Smooth muscle cell (in vitro differentiated cells): ENCODE measurements at regions not wholly inside any gene's neighbourhood (a gene's known extent, or its start where the extent isn't known, plus 50 kb on each side); places are given as distances from the start of the nearest gene placed in this dataset.

ENCODE experiments used
- DNase-seq: peaks from one replicate; lab custom pipeline; 2025; ENCODE audit not compliant: unreplicated experiment; lab: John Stamatoyannopoulos, UW
- H2AFZ ChIP-seq: fragments of 200-600 bp; sonication (generic); 2 replicates; pipeline ENCODE4 v1.6.0; 2016; ENCODE audit warnings: antibody characterized with exemption, low read depth, mild to moderate bottlenecking
- H3F3A ChIP-seq: fragments of 200-600 bp; sonication (generic); 2 replicates; pipeline ENCODE4 v1.6.0; 2017; ENCODE audit warnings: antibody characterized with exemption, low read depth
- H3K27ac ChIP-seq: fragments of 200-600 bp; sonication (generic); 2 replicates; pipeline ENCODE4 v1.5.1; 2016; ENCODE audit warnings: low read depth, mild to moderate bottlenecking
- H3K27me3 ChIP-seq: fragments of 200-600 bp; sonication (generic); 2 replicates; pipeline ENCODE4 v1.6.1; 2016; ENCODE audit warnings: low read depth, mild to moderate bottlenecking
- H3K36me3 ChIP-seq: fragments of 200-600 bp; sonication (generic); 2 replicates; pipeline ENCODE4 v1.5.1; 2016; ENCODE audit warnings: low read depth
- H3K4me1 ChIP-seq: fragments of 200-600 bp; sonication (generic); 2 replicates; pipeline ENCODE4 v1.5.1; 2016; ENCODE audit warnings: low read depth
- H3K4me2 ChIP-seq: fragments of 200-600 bp; sonication (generic); 2 replicates; pipeline ENCODE4 v1.6.0; 2016; ENCODE audit warnings: mild to moderate bottlenecking
- H3K4me3 ChIP-seq: fragments of 200-600 bp; sonication (generic); 2 replicates; pipeline ENCODE4 v1.5.1; 2016; ENCODE audit warnings: mild to moderate bottlenecking
- H3K79me2 ChIP-seq: fragments of 200-600 bp; sonication (generic); 2 replicates; pipeline ENCODE4 v1.6.0; 2016; ENCODE audit warnings: low read depth, mild to moderate bottlenecking
- H3K9ac ChIP-seq: fragments of 200-600 bp; sonication (generic); 2 replicates; pipeline ENCODE4 v1.6.0; 2016; ENCODE audit warnings: low read depth
- H3K9me3 ChIP-seq: fragments of 200-600 bp; sonication (generic); replicated peaks from 2 replicates; pipeline ENCODE4 v1.5.1; 2016; ENCODE audit warnings: low read depth
- H4K20me1 ChIP-seq: fragments of 200-600 bp; sonication (generic); 2 replicates; pipeline ENCODE4 v1.6.0; 2016; ENCODE audit warnings: low read depth
- CTCF ChIP-seq: fragments of 200-600 bp; sonication (generic); IDR thresholded peaks from 2 replicates; pipeline ENCODE4 v1.5.1; 2017; ENCODE audit warnings: borderline replicate concordance, mild to moderate bottlenecking, antibody characterized with exemption; ENCODE audit not compliant: insufficient read depth, poor library complexity, severe bottlenecking
- WGBS: methylation state at CpG from one replicate; pipeline ENCODE4 v1.1.7; 2016; ENCODE audit warnings: low lambda C conversion rate; 5-methylcytosine and 5-hydroxymethylcytosine counted together

GRCh38 chr12:67057072-67057471 is 212.1 kb upstream of the CAND1 start:
- no peak for TF ChIP-seq CTCF
- no peaks in the 10 kb centered on the region for H4K20me1 ChIP-seq
- H3K36me3 ChIP-seq: no peaks in the 10 kb centered on the region
- H3K9me3 ChIP-seq: no peaks in the 10 kb centered on the region
- no peak overlapping the region for H3K27ac ChIP-seq
- H3K79me2 ChIP-seq: peaks cover 3% of the 10 kb centered on the region
- peaks cover 18% of the 10 kb centered on the region for H3K27me3 ChIP-seq
- no peaks in the 10 kb centered on the region for H3K4me1 ChIP-seq
- no peak overlapping the region for H3K9ac ChIP-seq
- H3K4me2 ChIP-seq: no peak overlapping the region
- WGBS: 92% methylated on average over 5 of the region's 5 CpGs
- DNase-seq: no peak
- no peak overlapping the region for H2AFZ ChIP-seq
- no peak overlapping the region for H3K4me3 ChIP-seq
- no peaks in the 10 kb centered on the region for H3F3A ChIP-seq

- Histone ChIP-seq H3K9me3 (no peaks in the 10 kb centered on the region), H3K36me3 (no peaks in the 10 kb centered on the region), H3K4me2 (no peak overlapping the region), H3K4me3 (no peak overlapping the region), H3K27me3 (peaks cover 34% of the 10 kb centered on the region), H3F3A (no peaks in the 10 kb centered on the region), H3K79me2 (peaks cover 20% of the 10 kb centered on the region), H3K4me1 (peaks cover 5% of the 10 kb centered on the region), H3K27ac (no peak overlapping the region), H3K9ac (no peak overlapping the region), H4K20me1 (no peaks in the 10 kb centered on the region), H2AFZ (no peak overlapping the region)
- WGBS: 95% methylated on average over 2 of the region's 2 CpGs
- TF ChIP-seq CTCF: no peak
- DNase-seq: no peak
These were observed 207.0 kb upstream of the CAND1 start for GRCh38 chr12:67062193-67062592.

GRCh38 chr12:67067453-67068203 is 201.5 kb upstream of the CAND1 start:
- DNase-seq: no peak
- Histone ChIP-seq H3K9me3 (no peaks in the 10 kb centered on the region), H3K36me3 (no peaks in the 10 kb centered on the region), H3F3A (peaks cover 6% of the 10 kb centered on the region), H4K20me1 (peaks cover 6% of the 10 kb centered on the region), H3K4me3 (peak overlapping the region; percentile 88), H3K9ac (no peak overlapping the region), H3K4me2 (peak overlapping the region; percentile 96), H2AFZ (peak overlapping the region; percentile 91), H3K27me3 (peaks cover 32% of the 10 kb centered on the region), H3K4me1 (peaks cover 24% of the 10 kb centered on the region), H3K79me2 (peaks cover 17% of the 10 kb centered on the region), H3K27ac (no peak overlapping the region)
- WGBS: 24% methylated on average over 12 of the region's 12 CpGs
- no peak for TF ChIP-seq CTCF
